Fibroblast of lung (primary cell): ENCODE measurements at regions not wholly inside any gene's neighbourhood (a gene's known extent, or its start where the extent isn't known, plus 50 kb on each side); places are given as distances from the start of the nearest gene placed in this dataset.

Experiments
- DNase-seq, 2 donors: peaks; one replicate each; pipeline versions ENCODE4 v3.0.0 to v3.0.0-alpha.2; 2010; ENCODE audit warnings: low read depth in 2 of 2
- H2AFZ ChIP-seq: 2 replicates; pipeline ENCODE4 v1.5.1; 2012; ENCODE audit warnings: low read length, control low read depth, inconsistent platforms
- H3K27ac ChIP-seq: 2 replicates; pipeline ENCODE4 v1.5.1; 2011; ENCODE audit warnings: low read length, control low read depth; ENCODE audit not compliant: insufficient read depth
- H3K27me3 ChIP-seq: 2 replicates; pipeline ENCODE4 v1.5.1; 2011; ENCODE audit warnings: mild to moderate bottlenecking, low read length; ENCODE audit not compliant: control insufficient read depth, insufficient read depth
- H3K36me3 ChIP-seq: 2 replicates; pipeline ENCODE4 v1.5.1; 2011; ENCODE audit warnings: low read length; ENCODE audit not compliant: control insufficient read depth, insufficient read depth
- H3K4me1 ChIP-seq: 2 replicates; pipeline ENCODE4 v1.5.1; 2011; ENCODE audit warnings: low read length; ENCODE audit not compliant: control insufficient read depth, insufficient read depth; ENCODE audit errors: extremely low read depth
- H3K4me2 ChIP-seq: 2 replicates; pipeline ENCODE4 v1.5.1; 2011; ENCODE audit warnings: low read length, control low read depth; ENCODE audit not compliant: insufficient read depth; ENCODE audit errors: extremely low read depth
- H3K4me3 ChIP-seq, 4 experiments: fragments of 200-600 bp in 1 of 4; sonication (generic) in 1 of 4; replicated peaks in 1 of 4; 2 replicates each; pipeline ENCODE4 v1.5.1; 2011 to 2016; ENCODE audit warnings: low read length in 4 of 4, low read depth in 3 of 4, mild to moderate bottlenecking in 3 of 4, control low read depth in 2 of 4, inconsistent platforms in 1 of 4, mixed read lengths in 1 of 4; ENCODE audit not compliant: insufficient read depth in 1 of 4; ENCODE audit errors: control extremely low read depth in 1 of 4
- H3K79me2 ChIP-seq: 2 replicates; pipeline ENCODE4 v1.5.1; 2012; ENCODE audit warnings: mild to moderate bottlenecking, low read length, inconsistent platforms; ENCODE audit not compliant: control insufficient read depth, insufficient read depth
- H3K9ac ChIP-seq: 2 replicates; pipeline ENCODE4 v1.5.1; 2011; ENCODE audit warnings: mild to moderate bottlenecking, low read length, control low read depth; ENCODE audit not compliant: insufficient read depth
- H3K9me3 ChIP-seq: 2 replicates; pipeline ENCODE4 v1.5.1; 2012; ENCODE audit warnings: low read depth, low read length; ENCODE audit not compliant: control insufficient read depth, insufficient read depth
- H4K20me1 ChIP-seq: 2 replicates; pipeline ENCODE4 v1.5.1; 2011; ENCODE audit warnings: low read length; ENCODE audit not compliant: control insufficient read depth, insufficient read depth; ENCODE audit errors: extremely low read depth
- CTCF ChIP-seq, 2 donors: IDR thresholded peaks in 1 of 2; conservative IDR thresholded peaks in 1 of 2; 1 replicate in 1 of 2; 2 replicates in 1 of 2; pipeline ENCODE4 v1.5.1; 2011 to 2012; ENCODE audit warnings: low read length in 2 of 2, control low read depth in 1 of 2, inconsistent platforms in 1 of 2, low read depth in 1 of 2, mild to moderate bottlenecking in 1 of 2
- EZH2 ChIP-seq: IDR thresholded peaks from 2 replicates; pipeline ENCODE4 v1.5.1; 2012; ENCODE audit warnings: low read length, control low read depth, mild to moderate bottlenecking; ENCODE audit errors: missing control alignments

GRCh38 chr1:170365331-170365730, 166.6 kb upstream of the GORAB start:
- Histone ChIP-seq H3K36me3 (no peaks in the 10 kb centered on the region), H3K4me3 (no peak overlapping the region), H2AFZ (no peak overlapping the region), H3K27me3 (no peaks in the 10 kb centered on the region), H3K9ac (no peak overlapping the region), H3K4me2 (no peak overlapping the region), H4K20me1 (no peaks in the 10 kb centered on the region), H3K4me1 (no peaks in the 10 kb centered on the region), H3K9me3 (no peaks in the 10 kb centered on the region), H3K27ac (no peak overlapping the region), H3K79me2 (no peaks in the 10 kb centered on the region)
- no peak for TF ChIP-seq CTCF (conservative IDR thresholded peaks at IDR 0.05 in 1 of 2, IDR thresholded peaks at IDR 0.05 in 1 of 2; ENCODE audit: low read depth in 1 of 2, low read length in 2 of 2)
- TF ChIP-seq EZH2 = no peak
- no peak for DNase-seq

- Histone ChIP-seq H3K9ac (no peak overlapping the region), H3K27me3 (no peaks in the 10 kb centered on the region), H3K27ac (no peak overlapping the region), H3K4me1 (no peaks in the 10 kb centered on the region), H3K79me2 (no peaks in the 10 kb centered on the region), H3K4me3 (no peak overlapping the region), H4K20me1 (no peaks in the 10 kb centered on the region), H3K36me3 (no peaks in the 10 kb centered on the region), H3K9me3 (no peaks in the 10 kb centered on the region), H3K4me2 (no peak overlapping the region), H2AFZ (no peak overlapping the region)
- TF ChIP-seq CTCF (conservative IDR thresholded peaks at IDR 0.05 in 1 of 2, IDR thresholded peaks at IDR 0.05 in 1 of 2; ENCODE audit: low read depth in 1 of 2, low read length in 2 of 2) (no peak), EZH2 (no peak)
- DNase-seq = no peak
These were observed 165.0 kb upstream of the GORAB start for GRCh38 chr1:170366980-170367379.

GRCh38 chr1:170367615-170368014, 164.4 kb upstream of the GORAB start:
- Histone ChIP-seq H3K79me2 (no peaks in the 10 kb centered on the region), H3K4me3 (no peak overlapping the region), H4K20me1 (no peaks in the 10 kb centered on the region), H3K4me1 (no peaks in the 10 kb centered on the region), H3K4me2 (no peak overlapping the region), H3K9ac (no peak overlapping the region), H3K36me3 (no peaks in the 10 kb centered on the region), H2AFZ (no peak overlapping the region), H3K27ac (no peak overlapping the region), H3K27me3 (no peaks in the 10 kb centered on the region), H3K9me3 (no peaks in the 10 kb centered on the region)
- DNase-seq = no peak
- TF ChIP-seq EZH2 (no peak), CTCF (conservative IDR thresholded peaks at IDR 0.05 in 1 of 2, IDR thresholded peaks at IDR 0.05 in 1 of 2; ENCODE audit: low read depth in 1 of 2, low read length in 2 of 2) (no peak)
